Mesodermal cell (in vitro differentiated cells): ENCODE measurements at regions not wholly inside any gene's neighbourhood (a gene's known extent, or its start where the extent isn't known, plus 50 kb on each side); places are given as distances from the start of the nearest gene placed in this dataset.

Experiments used
- H3K27ac ChIP-seq: 2 replicates; pipeline ENCODE4 v1.7.0; 2013; ENCODE audit warnings: mild to moderate bottlenecking, low read depth, low read length, moderate library complexity; ENCODE audit not compliant: severe bottlenecking
- H3K36me3 ChIP-seq: 2 replicates; pipeline ENCODE4 v1.7.1; 2013; ENCODE audit warnings: mild to moderate bottlenecking, low read length, moderate library complexity; ENCODE audit not compliant: control insufficient read depth, insufficient read depth
- H3K4me1 ChIP-seq: one replicate; pipeline ENCODE4 v1.7.1; 2013; ENCODE audit warnings: mild to moderate bottlenecking, low read length; ENCODE audit not compliant: insufficient read depth, control insufficient read depth, poor library complexity, severe bottlenecking
- H3K4me3 ChIP-seq: 2 replicates; pipeline ENCODE4 v1.7.0; 2013; ENCODE audit warnings: low read length, control low read depth, mild to moderate bottlenecking; ENCODE audit not compliant: insufficient read depth, poor library complexity, severe bottlenecking; ENCODE audit errors: extremely low read depth
- H3K9me3 ChIP-seq: 2 replicates; pipeline ENCODE4 v1.7.1; 2013; ENCODE audit warnings: mild to moderate bottlenecking, low read length, moderate library complexity; ENCODE audit not compliant: control insufficient read depth
- WGBS, 2 experiments: methylation state at CpG; one replicate each; pipeline ENCODE4 v1.1.5; 2013; ENCODE audit warnings: missing lambda C conversion rate in 2 of 2; ENCODE audit not compliant: insufficient coverage in 2 of 2; 5-methylcytosine and 5-hydroxymethylcytosine counted together

DNA sequence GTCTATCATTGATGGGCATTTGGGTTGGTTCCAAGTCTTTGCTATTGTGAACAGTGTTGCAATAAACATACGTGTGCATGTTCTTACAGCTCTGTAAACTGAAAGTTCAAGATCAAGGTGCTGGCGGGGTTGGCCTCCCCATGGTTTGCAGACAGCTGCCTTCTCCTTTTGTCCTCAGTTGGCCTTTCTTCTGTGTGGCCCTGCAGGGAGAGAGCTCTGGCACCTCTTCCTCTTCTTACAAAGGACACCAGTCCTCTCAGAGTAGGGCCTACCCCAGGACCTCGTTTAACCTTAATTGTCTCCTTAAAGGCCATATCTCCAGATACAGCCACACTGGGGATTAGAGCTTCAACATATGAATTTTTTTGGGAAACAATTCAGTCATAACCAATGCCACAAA lies 462.7 kb downstream of the TCERG1L start:
- 87 to 88% methylated on average over 2 of the region's 3 CpGs for WGBS, 2 experiments
- Histone ChIP-seq H3K9me3 (peaks cover 7% of the 10 kb centered on the region), H3K4me1 (no peaks in the 10 kb centered on the region), H3K4me3 (no peak overlapping the region), H3K36me3 (no peaks in the 10 kb centered on the region), H3K27ac (no peak overlapping the region)

DNA sequence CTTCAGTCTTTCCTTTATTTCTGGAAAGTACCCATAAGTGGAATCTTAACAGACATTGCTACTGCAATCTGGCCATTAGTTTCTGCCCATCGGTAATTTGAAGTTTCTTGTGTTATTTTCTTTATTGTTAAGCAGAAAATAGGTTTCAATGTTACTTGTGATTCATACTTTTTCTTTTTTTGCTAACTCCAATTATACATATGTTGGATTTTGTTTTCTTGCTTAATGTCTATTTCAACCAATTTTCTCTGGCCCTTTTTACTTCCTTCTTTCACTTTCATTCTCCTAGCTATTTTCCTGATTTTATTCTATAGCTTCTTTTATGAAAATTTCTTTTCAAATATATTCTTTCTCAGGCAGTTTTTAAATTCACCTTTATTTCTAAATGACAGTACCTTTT lies 457.4 kb downstream of the TCERG1L start:
- no CpG with 5 or more reads among the region's 1 CpG for WGBS, 2 experiments
- Histone ChIP-seq H3K4me3 (no peak overlapping the region), H3K27ac (no peak overlapping the region), H3K4me1 (no peaks in the 10 kb centered on the region), H3K36me3 (no peaks in the 10 kb centered on the region), H3K9me3 (peaks cover 12% of the 10 kb centered on the region)

DNA sequence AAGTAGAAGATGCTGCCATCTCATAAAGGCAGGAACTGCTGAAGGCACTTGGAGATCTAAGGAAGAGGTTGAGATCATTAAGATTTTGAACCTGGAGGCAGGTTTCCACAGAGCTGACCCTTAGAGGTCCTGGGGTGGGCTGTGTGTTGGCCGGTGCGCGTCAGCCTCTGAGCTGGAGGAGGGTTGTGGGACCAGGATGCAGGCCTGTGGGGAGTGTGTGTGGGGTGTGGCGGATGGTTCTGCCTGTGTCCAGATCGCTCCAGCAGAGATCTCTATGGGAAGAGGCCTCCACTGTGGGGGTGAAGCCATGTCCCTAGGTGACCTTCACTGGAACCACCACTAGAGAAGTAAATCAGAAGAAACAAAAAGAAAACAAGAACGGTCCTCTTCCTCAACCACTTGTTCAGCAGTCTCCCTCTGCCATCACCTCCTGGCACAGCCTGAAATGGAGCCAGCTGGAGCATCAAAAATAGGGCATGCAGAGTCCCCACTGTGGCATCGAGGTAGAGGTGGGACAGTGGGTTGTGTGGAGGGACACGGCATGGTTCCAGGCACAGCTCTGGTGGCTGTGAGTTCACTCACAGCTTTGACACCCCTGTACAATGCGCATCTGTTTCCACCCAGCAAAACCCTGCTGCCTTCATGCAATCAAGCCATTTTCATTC lies 453.8 kb downstream of the TCERG1L start:
- H3K4me3 ChIP-seq = no peak overlapping the region
- no peaks in the 10 kb centered on the region for H3K36me3 ChIP-seq
- WGBS, 2 experiments = 88 to 100% methylated on average over 3 of the region's 9 CpGs
- H3K27ac ChIP-seq = no peak overlapping the region
- no peaks in the 10 kb centered on the region for H3K4me1 ChIP-seq
- peaks cover 11% of the 10 kb centered on the region for H3K9me3 ChIP-seq

DNA sequence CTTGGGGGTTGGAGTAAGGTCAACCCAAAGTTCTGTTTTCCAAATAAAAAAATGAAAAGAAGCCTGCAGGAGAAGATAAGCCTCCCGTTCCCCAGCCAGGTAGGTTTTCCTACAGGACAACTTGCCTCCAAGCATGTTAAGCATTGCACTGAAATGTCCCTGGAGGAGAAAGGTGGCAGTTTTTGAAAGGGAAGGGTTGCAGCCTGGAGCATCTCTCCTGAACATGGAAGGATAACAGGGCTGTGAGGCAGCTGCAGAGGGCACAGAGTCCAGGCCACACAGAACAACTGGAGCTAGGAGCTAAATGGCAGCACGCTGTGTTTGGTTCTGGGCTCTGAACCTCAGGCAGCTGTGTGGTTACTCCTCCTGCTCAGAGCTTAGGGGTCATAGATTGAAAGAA lies 452.9 kb downstream of the TCERG1L start:
- WGBS, 2 experiments = 86 to 93% methylated on average over 1 to 2 of the region's 2 CpGs
- Histone ChIP-seq H3K36me3 (no peaks in the 10 kb centered on the region), H3K9me3 (peaks cover 5% of the 10 kb centered on the region), H3K4me1 (no peaks in the 10 kb centered on the region), H3K4me3 (no peak overlapping the region), H3K27ac (no peak overlapping the region)

DNA sequence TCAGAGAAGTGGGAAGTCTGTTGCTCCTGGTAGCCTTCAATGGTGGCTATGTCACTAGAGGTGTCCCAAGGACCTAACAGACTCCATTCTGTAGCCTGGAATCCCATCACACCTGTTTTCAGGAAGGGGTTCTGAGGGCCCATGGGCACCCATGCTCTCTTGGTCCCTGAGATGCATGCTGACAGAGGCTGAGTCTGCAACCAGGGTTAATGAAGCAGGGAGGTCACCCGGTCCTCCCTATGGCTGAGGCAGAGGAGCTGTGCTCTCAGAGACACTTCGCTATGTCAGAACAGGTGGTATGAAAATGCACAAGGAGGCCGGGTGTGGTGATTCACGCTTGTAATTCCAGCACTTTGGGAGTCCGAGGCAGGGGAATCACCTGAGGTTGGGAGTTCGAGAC lies 452.1 kb downstream of the TCERG1L start:
- 80 to 89% methylated on average over 3 to 6 of the region's 6 CpGs for WGBS, 2 experiments
- Histone ChIP-seq H3K36me3 (no peaks in the 10 kb centered on the region), H3K9me3 (peaks cover 5% of the 10 kb centered on the region)

DNA sequence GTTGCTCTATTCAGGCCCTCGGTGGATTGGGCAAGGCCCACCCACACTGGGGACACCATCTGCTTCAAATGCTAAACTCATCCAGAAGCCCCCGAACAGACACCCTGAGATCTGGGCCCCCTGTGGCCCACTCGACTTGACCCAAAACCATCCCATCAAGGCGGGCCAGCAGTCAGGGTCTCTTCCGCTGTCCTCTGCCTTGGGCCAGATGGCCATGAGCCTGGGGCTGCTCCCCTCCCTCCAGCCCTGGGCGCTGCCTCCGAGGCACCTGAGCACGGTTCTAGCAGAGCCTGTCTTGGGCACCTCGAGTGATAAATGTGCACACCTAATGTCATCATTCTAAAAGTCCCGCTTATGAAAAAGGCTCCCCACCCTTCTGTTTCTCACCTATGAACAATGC lies 449.4 kb downstream of the TCERG1L start:
- WGBS, 2 experiments = 91 to 93% methylated on average over 8 to 9 of the region's 10 CpGs
- Histone ChIP-seq H3K27ac (no peak overlapping the region), H3K4me1 (no peaks in the 10 kb centered on the region), H3K9me3 (no peaks in the 10 kb centered on the region), H3K36me3 (no peaks in the 10 kb centered on the region), H3K4me3 (no peak overlapping the region)

More for the DNA sequence above, 452.1 kb downstream of the TCERG1L start:
- Histone ChIP-seq H3K27ac (no peak overlapping the region), H3K4me3 (no peak overlapping the region), H3K4me1 (no peaks in the 10 kb centered on the region)

DNA sequence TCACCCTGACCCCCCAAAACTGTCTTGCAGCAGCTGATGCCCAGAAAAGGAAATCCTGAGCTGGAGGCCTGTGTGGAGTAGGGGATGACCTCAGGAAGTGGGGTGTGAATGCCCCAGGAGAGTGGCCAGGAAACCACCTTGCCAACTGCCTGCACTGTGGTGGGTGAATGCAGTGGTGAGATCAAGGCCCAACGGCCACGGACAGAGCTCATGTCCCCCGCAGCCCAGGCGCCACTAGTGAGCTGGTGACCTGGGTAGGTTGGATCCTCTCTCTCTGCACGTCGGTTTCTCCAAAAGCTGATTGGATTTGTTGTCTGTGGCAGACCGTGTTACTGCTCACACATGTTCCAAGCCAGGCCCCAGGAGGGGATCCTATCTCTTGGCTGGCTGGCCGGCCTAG lies 448.9 kb downstream of the TCERG1L start:
- Histone ChIP-seq H3K4me1 (no peaks in the 10 kb centered on the region), H3K9me3 (no peaks in the 10 kb centered on the region), H3K36me3 (no peaks in the 10 kb centered on the region), H3K27ac (no peak overlapping the region), H3K4me3 (no peak overlapping the region)
- WGBS, 2 experiments = 88 to 97% methylated on average over 7 to 8 of the region's 8 CpGs

DNA sequence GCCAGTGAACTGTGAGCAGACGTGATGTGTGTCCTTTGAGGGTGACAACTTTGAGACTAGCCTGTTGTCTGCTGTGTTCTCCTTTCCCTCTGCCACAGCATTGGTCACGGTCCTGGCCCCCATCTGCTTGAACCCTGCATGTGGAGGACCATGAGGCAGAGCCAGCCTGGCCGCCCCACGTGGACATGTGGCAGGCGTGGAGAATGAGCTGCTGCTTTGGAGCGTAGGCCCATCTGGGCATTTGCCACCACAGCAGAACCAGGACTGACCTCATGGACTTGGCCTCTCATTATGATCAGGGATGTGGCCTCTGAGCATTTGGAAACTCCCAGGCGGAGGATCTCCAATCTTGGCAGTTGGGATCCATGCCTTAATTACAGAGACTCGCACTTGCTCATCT lies 448.5 kb downstream of the TCERG1L start:
- H3K4me3 ChIP-seq = no peak overlapping the region

DNA sequence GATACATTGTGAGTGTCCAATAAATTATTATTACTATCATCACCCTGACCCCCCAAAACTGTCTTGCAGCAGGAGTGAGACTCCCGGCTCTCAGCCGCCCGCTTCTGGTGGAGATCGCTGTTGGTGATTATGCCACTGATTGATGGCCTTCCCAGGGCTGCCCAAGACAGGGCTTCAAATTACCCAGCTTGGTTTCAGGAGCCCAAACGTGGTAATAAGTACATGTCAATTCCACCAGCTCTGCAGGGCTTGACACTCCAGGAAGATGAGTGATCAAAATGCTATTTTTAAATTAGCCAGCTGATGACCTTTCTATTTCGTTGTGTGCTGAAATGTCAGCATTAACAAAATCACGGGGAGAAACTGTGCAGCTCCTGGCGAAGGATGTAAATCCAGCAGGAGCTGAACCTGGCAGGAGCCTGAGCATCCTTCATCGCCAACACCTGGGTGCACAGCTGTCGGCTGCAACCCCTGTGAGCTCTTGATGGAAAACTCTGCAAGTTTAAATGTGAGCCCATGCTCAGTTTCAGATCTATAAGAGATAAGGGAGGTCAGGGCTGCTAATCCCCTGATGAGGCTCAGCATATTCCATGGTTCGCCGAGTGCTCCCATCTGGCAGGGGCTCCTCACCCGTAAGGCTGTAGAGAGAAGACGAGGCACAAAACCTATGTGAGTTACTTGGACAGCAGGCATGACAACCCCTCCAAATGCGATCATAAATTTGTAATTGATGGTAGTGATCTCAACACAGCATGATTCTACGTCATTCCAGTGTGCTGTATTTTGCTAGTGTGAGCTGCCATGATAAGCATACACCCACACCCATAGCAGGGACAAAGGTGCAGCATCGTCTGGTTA lies 446.3 kb downstream of the TCERG1L start:
- H3K36me3 ChIP-seq = no peaks in the 10 kb centered on the region
- H3K9me3 ChIP-seq = no peaks in the 10 kb centered on the region
- no peaks in the 10 kb centered on the region for H3K4me1 ChIP-seq
- H3K27ac ChIP-seq = no peak overlapping the region
- H3K4me3 ChIP-seq = no peak overlapping the region
- WGBS, 2 experiments = 88% methylated on average over 16 of the region's 17 CpGs

More for the DNA sequence above, 448.5 kb downstream of the TCERG1L start:
- Histone ChIP-seq H3K9me3 (no peaks in the 10 kb centered on the region), H3K27ac (no peak overlapping the region), H3K4me1 (no peaks in the 10 kb centered on the region), H3K36me3 (no peaks in the 10 kb centered on the region)
- whole genome bisulfite sequencing, 2 experiments = 86 to 93% methylated on average over 8 of the region's 8 CpGs

DNA sequence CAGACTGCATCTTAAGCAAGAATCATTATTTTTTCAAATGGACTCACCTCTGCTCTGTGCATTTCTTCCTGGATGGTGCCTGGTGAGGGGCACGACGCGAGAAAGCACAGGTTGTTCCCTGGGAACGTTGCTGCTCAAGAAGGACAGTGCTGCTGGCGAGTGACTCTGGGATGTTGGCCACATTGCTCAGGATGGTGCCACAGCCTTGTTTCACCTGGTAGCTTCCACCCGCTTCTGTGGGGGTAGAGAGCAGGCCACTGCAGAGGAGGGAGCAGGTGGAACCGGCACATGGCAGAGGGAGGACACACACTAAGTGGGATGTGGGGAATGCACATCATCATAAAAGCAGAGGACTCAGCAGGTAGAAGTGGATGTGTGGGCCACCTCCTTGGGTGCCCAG lies 444.7 kb downstream of the TCERG1L start:
- no peaks in the 10 kb centered on the region for H3K36me3 ChIP-seq
- H3K27ac ChIP-seq = no peak overlapping the region
- H3K4me3 ChIP-seq = no peak overlapping the region
- WGBS, 2 experiments = 88 to 100% methylated on average over 5 to 6 of the region's 7 CpGs
- no peaks in the 10 kb centered on the region for H3K9me3 ChIP-seq
- no peaks in the 10 kb centered on the region for H3K4me1 ChIP-seq
